Kidney capillary endothelial cell (primary cell): ENCODE measurements at regions not wholly inside any gene's neighbourhood (a gene's known extent, or its start where the extent isn't known, plus 50 kb on each side); places are given as distances from the start of the nearest gene placed in this dataset.

Experiments used
- DNase-seq: peaks from one replicate; pipeline ENCODE4 v3.0.0-alpha.2; 2018; ENCODE audit warnings: low spot score

DNA sequence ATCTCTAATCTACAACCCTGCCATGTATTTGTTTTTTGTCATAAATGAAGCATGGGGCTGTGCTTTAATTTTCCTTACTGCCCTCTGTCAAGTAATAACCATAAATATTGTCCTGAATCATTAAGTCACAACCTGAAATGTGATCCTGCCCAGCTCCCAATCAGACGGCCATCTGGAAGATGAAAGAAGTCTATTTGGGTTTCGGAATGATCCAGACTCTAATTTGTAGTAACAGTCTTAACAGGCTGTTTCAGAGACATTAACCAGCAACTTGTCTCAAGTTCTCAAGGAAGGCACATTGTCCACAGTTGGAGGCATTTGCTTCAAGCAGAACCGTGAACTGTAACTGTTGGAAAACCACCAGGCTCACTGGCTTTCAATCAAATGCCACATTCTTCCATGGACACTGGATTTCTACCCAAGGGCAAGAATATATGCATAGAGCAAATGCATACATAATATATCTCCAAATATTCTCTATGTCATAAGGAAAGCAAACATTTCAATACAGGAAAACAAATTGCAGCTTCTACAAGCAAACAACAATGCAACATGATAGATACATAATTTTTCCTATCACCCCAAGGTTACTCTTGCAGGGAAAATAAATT, 405.2 kb upstream of the NPVF start:
- no peak for DNase-seq

- DNase-seq, result no peak
Measured at GRCh38 chr7:25636168-25636567, 407.9 kb upstream of the NPVF start.

DNA sequence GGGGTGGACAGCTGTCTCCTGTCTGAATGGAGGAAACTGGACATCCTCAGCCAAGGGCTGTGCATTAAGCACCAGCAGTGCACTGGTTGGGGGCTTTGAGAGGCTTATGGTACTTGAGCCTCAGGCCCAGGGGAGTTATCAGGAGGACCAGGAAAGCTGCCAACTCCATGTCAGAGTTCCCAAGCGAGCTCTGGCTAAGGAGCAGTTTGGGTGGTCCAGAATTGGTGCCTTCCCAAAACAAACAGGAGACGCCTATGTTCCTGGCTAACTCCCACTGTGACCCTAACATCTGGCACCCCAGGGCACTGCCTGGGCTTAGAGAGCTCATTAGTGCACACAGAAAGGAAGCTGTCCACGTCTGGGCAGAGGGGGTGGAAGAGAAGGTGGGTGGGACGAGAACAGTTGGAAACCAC, 408.6 kb upstream of the NPVF start:
- DNase-seq, result no peak

GRCh38 chr7:25638068-25638467, 409.8 kb upstream of the NPVF start:
- no peak for DNase-seq

- no peak for DNase-seq
Measured at GRCh38 chr7:25638590-25639244, 410.4 kb upstream of the NPVF start.

DNA sequence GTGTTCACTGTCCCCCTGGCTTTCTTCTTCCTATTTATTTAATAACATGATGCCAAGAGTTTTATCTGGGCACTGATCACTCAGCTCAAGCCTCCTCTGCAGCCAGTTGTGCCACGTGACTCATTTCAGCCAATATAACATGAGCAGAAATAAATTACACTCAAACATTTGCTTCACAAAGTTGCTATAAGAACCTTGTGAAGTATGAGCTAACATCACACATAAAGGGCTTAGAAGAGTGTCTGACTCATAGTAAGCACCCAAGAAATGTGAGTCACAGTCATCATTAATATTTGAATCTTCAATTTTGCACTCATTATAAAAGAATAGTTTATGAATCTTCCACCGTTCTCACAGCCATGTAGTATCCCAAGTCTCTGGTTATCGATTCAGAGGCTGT, 414.6 kb upstream of the NPVF start:
- no peak for DNase-seq

DNA sequence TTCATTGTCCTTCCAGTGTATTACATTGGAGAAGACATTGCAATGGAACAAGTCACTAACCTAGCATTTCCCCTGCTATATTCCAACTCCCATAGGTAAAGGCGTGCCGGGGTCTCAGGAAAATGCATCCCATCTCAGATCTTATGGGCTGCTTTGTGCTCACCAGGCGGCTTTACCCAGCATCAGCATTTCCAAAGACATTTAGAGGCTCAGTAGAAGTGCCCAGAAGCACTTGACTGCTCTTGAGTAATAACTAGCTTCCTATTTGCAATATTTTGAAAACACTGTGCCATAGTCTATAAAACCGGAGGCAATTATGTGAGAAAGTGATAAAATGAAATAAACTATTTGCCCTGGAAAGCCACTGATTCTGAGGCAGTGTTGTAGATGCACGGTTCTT, 415.0 kb upstream of the NPVF start:
- no peak for DNase-seq

DNA sequence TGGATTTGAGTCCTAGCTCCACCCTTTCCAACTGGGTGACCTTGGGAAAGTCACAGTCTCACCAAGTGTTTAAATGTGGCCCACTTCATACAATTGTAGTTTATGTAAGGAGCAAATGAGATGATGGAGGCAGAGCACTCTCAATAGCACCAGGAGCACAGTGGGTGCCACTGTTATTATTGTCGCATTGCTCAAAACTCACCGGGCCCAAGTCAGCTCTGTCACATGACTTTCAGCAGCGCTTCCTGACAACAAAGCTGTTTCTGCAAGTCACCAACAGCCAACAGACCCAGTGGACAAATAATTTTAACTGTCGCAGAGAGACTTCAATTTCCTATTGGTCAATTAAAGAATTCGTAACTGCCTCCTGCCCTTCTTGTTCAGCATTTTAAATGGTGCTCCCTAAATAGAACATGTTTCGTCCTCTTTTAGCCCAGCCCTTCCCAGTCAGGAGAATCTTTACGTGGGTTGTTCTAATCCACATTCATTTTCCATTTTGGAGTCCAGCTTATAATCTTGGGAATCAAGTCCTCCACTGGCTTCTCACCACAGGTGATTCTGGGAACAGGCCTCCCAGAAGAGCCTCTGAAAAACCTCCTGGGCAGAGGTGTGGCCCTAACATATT, 415.6 kb upstream of the NPVF start:
- no peak for DNase-seq

- no peak for DNase-seq
Measured at GRCh38 chr7:25646726-25647413, 418.6 kb upstream of the NPVF start.

GRCh38 chr7:25647872-25648271, 419.6 kb upstream of the NPVF start:
- DNase-seq, result no peak

DNA sequence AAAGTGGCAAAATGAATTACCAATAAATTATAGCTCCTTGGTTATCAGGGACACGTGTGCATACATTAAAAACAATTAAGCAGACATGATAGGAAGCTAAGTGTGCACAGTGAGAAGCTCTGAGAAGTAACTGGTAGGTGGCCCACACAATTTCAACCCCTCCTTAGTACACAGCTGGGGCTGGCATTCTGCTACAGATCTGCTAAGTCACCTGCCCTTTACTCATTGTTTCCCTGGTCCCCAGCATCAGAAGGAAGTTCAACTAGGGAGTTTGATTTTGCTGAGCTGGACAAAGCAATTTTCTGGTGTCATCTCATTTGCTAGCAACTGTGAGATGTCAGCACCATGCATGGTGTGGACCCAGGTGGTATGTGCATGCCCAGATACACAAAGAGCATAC, 424.1 kb upstream of the NPVF start:
- no peak for DNase-seq

GRCh38 chr7:25653384-25653783, 425.1 kb upstream of the NPVF start:
- no peak for DNase-seq

DNA sequence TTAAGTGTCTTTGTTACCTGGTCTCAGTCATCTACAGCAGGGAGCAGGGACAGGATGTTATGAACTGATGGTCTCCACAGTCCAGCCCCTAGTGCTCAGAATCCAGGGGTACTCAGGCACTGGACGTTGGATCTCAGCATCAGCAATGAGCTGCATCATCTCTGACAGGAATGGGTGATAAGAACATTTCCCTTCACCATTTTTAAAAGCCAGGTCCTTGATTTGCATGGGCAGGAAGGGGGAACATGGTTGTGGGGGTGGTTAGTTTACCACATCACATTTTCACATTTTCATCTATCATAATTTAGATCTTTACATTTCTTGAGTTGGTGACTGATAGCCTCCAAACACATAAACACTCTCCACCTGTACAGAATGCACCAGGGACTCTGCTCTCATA, 427.8 kb upstream of the NPVF start:
- DNase-seq, result no peak

- no peak for DNase-seq
Measured at GRCh38 chr7:25656581-25657026, 428.3 kb upstream of the NPVF start.

- no peak for DNase-seq
Measured at GRCh38 chr7:25658375-25658774, 430.1 kb upstream of the NPVF start.

DNA sequence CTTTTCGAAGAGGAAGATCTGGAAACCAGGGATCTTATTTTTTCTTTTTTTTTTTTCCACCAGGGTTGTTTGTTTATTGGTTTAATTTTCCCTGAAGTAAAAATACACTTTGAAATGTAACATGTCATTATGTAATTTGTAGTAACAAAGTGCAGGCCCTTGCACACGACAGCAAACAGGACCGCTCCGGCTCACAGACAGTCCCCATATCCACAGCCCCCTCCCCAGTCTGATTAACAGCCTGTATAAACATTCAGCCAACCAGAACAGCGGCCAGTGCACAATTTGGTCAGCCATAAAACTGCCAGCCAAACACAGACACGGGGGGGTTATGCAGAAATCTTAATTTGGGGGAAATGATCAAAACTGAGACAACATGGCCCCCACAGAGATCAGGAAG, 431.6 kb upstream of the NPVF start:
- no peak for DNase-seq

DNA sequence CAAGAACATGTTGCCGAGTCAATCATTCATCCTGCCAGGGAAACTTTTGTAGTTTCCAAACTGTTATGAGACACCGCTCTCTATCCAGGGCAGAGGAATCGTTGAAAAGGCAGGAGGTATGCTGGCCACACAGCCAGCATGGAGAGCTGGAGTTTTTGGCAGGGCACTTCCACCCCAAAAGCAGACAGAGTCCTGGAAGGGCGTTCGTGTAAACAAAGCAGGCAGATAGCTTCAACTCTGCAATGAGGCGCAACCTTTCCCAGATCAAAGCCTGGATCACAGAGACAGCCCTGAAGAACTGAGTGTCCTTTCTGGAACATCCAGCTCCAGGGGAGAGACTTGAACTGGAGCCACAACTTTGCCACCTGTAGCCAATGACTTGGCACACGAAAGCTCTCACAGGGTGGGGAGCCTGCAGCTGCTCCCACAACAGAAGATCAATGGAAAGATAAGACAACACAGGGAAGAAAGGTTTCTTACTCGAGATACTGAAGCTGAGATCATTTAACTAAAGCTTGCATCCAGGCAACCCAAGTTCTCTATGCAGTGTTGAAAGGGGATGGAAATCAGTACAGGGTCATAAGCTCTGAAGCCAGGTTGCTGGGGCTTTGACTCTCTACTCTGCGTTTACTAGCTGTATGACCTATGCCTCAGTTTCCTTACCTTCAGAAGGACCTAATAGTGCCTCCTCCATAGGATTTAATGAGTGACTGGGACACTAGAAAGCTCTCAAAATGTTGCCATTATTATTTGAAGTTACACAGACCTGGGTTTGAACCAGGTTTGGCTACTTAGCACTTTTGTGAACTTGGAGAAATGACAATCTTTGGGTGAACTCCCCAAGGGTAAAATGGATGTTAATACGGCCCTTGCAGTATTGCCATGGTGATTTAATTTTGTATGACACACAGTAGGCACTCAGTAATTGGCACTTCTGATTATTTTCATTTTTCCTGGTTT, 434.8 kb upstream of the NPVF start:
- no peak for DNase-seq

DNA sequence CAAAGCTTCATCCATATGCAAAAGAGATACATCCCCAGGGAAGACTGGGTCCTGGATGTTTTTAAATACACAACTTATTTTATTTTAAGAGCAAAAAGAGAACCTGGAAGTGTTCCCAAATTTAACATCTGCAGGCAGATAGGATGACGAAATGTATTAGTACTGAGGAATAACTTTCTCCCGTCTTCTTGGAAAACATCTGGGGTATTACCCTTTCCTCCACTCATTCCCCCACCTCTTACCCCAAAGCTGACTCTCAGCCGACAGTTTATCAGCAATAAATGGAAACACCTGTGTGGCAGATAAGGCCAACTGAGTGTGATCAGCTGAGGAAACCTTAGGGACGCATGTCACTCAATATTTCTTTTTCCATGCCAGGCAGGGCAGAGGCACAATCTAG, 435.6 kb upstream of the NPVF start:
- no peak for DNase-seq

DNA sequence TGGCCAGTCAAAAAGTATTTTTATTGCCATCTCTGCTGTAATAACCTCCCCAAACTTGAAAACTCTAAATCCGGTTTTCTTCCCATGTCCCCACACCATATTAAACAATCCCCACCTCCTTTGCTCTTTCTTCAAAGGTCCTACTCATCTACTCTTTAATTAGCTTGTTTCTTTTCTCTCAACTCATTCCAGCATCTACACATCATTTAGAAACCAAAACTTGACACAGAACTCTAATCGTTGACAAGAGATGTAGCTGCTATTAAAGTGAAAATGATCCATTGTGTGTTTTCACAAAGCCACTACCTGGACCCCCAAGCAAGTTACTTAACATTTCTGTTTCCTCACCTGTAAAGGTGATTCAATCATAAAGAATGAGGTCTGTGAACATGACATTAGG, 436.3 kb upstream of the NPVF start:
- no peak for DNase-seq

- DNase-seq, result no peak
Measured at GRCh38 chr7:25665374-25665773, 437.1 kb upstream of the NPVF start.

DNA sequence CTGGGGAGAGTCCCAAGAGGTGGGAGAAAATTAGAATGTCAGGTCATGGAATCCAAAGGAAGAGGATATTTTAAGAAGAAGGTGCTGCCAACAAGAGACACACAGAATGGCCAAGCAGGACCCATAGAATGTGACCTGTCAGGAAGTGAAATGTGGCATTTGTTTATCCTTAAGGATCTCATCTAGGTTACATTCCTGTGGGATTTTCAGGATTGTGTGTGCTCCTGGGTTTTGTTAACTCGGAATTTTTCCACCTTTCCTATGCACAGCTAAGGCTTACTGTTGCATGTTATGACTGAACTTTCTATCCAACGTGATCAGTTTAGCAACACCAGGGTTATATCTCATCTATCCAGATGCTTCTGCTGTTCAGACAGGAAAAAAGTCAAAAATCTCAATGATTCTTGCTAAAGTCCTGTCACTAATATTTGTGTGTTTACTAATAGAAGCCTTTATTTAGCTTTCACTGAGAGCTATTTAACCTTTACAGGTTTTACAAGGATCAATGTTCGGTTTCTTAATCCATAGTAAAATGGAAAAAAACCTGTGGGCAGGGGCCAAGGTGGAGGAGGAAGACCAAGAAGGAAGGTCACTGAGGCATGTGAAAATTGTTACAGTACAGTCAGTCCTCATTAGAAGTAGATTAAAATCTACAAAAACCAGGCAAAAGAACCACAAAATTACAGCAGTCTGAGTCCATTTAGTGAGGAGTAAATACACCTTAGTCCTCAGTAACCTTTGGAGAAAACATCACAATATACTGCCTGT, 437.8 kb upstream of the NPVF start:
- no peak for DNase-seq
